AG04449 (cell line): ENCODE measurements at regions not wholly inside any gene's neighbourhood (a gene's known extent, or its start where the extent isn't known, plus 50 kb on each side); places are given as distances from the start of the nearest gene placed in this dataset.

Source experiments
- CTCF ChIA-PET: fragments of 350-600 bp; formaldehyde crosslinking; extraction: SDS; loops from one replicate; lab custom pipeline; 2021; ENCODE audit warnings: antibody characterized with exemption; lab: Yijun Ruan, JAX
- POLR2A ChIA-PET: fragments of 400-600, 350-600 bp; formaldehyde crosslinking; extraction: SDS; loops from one replicate; lab custom pipeline; 2020; ENCODE audit warnings: antibody characterized with exemption, inconsistent platforms; lab: Yijun Ruan, JAX
- DNase-seq: peaks from one replicate; pipeline ENCODE4 v3.0.0-alpha.2; 2010; ENCODE audit warnings: low read depth, low spot score
- H3K4me3 ChIP-seq: 2 replicates; pipeline ENCODE4 v1.5.1; 2011; ENCODE audit warnings: low read depth, mild to moderate bottlenecking, control low read depth, low read length
- CTCF ChIP-seq: IDR thresholded peaks from one replicate; pipeline ENCODE4 v1.5.1; 2011; ENCODE audit warnings: mild to moderate bottlenecking, moderate library complexity, low read length, control low read depth, inconsistent platforms; ENCODE audit not compliant: insufficient read depth; ENCODE audit errors: missing control alignments

DNA sequence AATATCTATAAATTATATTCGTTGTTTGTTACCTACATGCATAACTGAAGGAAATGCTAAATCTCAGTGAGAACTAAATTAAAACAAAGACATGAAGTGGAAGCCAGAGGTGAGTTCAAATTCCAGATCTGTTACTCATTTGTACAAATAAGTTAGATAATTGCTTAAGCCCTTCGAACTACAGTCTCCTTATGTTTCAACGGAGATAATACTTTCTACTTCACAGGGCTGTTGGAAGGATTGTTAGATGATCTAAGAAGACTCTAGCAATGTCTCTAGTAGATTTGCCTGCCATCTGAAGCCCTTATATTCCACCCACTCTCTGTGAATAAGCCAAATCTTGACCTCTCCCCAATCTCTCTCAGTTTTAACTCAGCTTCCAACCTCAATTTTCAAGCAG lies 125.8 kb downstream of the P2RY1 start:
- no peak for DNase-seq
- ChIA-PET POLR2A (no interaction called here), CTCF (no interaction called here)
- no peak overlapping the region for H3K4me3 ChIP-seq
- TF ChIP-seq CTCF, result no peak

DNA sequence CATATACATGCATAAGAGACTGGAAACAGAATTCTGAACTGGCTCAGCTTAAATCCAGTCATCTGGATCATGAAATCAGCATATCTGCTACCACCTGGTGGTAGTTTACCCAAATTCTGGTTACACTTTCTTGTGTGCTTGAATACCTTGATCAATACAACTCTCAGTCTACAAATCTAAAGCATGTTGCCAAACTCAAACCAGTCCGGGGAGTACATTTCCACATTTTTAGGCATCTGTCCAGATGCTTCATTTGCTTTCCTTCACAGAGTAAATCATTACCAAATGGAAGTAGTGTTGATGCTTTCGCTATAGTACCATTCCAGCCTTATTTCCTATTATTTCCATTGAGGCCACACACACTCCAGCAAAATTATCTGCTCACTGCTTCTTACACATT lies 126.4 kb downstream of the P2RY1 start:
- ChIA-PET CTCF (no interaction called here), POLR2A (no interaction called here)
- no peak for DNase-seq

GRCh38 chr3:152964911-152965609 lies 130.1 kb downstream of the P2RY1 start:
- TF ChIP-seq CTCF, result no peak
- ChIA-PET POLR2A (no interaction called here), CTCF (no interaction called here)
- H3K4me3 ChIP-seq, result no peak overlapping the region
- no peak for DNase-seq

More for the DNA sequence above, 126.4 kb downstream of the P2RY1 start:
- no peak overlapping the region for H3K4me3 ChIP-seq
- no peak for TF ChIP-seq CTCF

DNA sequence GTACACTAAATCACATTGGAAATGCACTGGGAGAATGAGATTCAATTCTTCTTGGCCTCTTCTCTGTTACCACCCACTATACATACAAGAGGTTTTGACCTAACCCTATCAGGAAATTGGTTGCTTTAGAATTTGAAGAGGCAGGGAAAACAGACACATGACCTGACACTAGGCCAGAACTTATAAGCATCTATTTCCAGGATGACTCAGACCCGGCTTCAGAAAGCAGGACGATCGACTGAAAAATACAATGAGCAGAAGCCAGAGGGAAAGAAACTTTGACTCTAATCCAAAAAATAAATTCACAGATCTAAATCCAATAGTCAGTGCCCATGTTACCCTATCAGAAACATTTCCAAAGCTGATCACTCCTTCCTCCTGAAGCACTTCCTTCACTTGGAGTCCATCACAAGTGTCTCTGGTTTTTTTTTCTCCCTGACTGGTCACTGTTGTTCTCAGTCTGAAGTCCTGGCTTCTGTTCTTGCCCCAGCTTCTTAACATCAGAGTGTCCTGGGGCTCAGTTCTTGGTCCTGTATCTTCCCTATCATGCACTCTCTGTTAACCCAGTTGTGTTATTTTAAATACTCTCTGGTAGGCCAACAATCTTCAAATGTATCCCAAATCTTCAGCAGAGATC lies 133.6 kb downstream of the P2RY1 start:
- ChIA-PET CTCF (no interaction called here), POLR2A (no interaction called here)
- TF ChIP-seq CTCF, result no peak
- no peak for DNase-seq
- H3K4me3 ChIP-seq, result no peak overlapping the region

DNA sequence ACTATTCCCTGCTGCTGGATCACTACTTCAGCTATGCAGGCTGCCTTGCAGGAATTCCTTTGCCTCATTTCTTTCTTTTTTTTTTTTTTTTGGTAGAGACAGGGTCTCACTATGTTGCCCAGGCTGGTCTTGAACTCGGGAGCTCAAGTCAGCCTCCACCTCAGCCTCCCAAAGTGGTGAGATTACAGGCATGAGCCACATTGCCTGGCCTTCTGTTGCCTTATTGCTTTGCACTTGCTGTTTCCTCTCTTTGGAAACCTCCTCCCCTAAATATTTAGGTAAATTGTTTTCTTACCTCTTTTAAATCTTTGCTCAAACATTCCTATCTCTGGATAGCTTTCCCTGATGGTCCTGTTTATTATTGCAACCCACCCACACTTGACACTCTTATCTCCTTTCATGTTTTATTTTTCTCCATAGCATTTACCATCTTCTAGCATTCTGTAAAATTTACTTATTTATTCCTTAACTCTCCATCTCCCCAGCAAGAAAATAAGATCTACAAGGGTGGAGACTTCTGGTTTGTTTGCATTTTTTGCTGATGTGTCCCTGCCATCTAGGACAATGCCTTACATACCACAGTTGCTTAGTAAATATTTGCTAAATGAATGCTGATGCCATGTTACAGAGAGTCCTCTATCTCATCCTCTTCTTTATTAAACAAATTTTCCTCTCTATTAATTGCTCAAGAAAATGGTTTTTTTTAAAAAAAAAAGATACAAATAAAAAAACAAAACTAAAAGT lies 134.8 kb downstream of the P2RY1 start:
- ChIA-PET CTCF (no interaction called here), POLR2A (no interaction called here)
- H3K4me3 ChIP-seq, result no peak overlapping the region
- no peak for TF ChIP-seq CTCF
- DNase-seq, result no peak

DNA sequence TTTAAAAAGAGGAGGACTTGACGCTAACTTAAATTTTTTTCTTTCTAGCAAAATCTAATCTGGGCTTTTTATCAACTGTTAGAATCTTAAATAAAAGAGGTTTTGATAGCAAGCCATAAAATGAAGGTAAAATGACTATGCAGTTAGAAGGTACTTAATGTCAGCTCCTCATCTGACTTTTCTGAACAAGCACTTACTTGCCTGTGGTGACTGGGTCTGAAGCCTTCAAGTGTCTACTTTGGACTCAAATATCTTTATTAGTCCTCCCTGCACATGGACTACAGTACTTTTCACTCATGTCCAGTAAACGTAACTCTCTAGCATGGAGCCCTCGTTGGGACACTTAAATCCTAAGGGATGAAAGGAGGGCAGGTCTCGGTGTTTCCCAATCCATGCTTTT lies 135.9 kb downstream of the P2RY1 start:
- POLR2A ChIA-PET, result no interaction called here
- H3K4me3 ChIP-seq, result no peak overlapping the region
- CTCF ChIA-PET, result no interaction called here
- no peak for DNase-seq
- TF ChIP-seq CTCF, result no peak
